ENCODE measurements at regions not wholly inside any gene's neighbourhood (a gene's known extent, or its start where the extent isn't known, plus 50 kb on each side); places are given as distances from the start of the nearest gene placed in this dataset.
A peak's percentile ranks its signal among the peaks of the same experiment; 100 is the strongest.

- intact Hi-C loops (cut with DNase I): no loop called here
- H3K9ac ChIP-seq (ENCODE audit: low read length in 3 of 3): no peak overlapping the region
- FAIRE-seq: no peak
These were observed 80.2 kb downstream of the FZD10 start for GRCh38 chr12:130242506-130242905.

GRCh38 chr12:130245251-130245650 lies 83.0 kb downstream of the FZD10 start:
- FAIRE-seq (no peak), DNase-seq (no peak)
- no peak overlapping the region for H3K27ac ChIP-seq (ENCODE audit: low read depth in 2 of 2, low read length in 2 of 2)
- H3K4me3 ChIP-seq (ENCODE audit: low read length in 3 of 3): no peak overlapping the region
- H3K27me3 ChIP-seq (ENCODE audit: control insufficient read depth, insufficient read depth, low read length): no peaks in the 10 kb centered on the region
- peaks cover 0 to 2% (median 0%) of the 10 kb centered on the region in 3 donors for H3K36me3 ChIP-seq (ENCODE audit: control insufficient read depth in 2 of 3, insufficient read depth in 3 of 3, low read length in 3 of 3)
- peaks cover 0 to 4% (median 0%) of the 10 kb centered on the region in 3 donors for H3K9me3 ChIP-seq (ENCODE audit: control insufficient read depth in 2 of 3, insufficient read depth in 1 of 3, low read length in 3 of 3)
- intact Hi-C loops (cut with DNase I): no loop called here
- no peaks in the 10 kb centered on the region for H3K4me1 ChIP-seq (ENCODE audit: control insufficient read depth in 2 of 3, insufficient read depth in 2 of 3, low read depth in 1 of 3, low read length in 3 of 3)
- no peak overlapping the region for H3K9ac ChIP-seq (ENCODE audit: low read length in 3 of 3)
- no peak for TF ChIP-seq CTCF (IDR thresholded peaks at IDR 0.05; ENCODE audit: borderline replicate concordance, extremely low read depth, insufficient read depth)

More at GRCh38 chr12:130242506-130242905, 80.2 kb downstream of the FZD10 start:
- no peak overlapping the region for H3K27ac ChIP-seq (ENCODE audit: low read depth in 2 of 2, low read length in 2 of 2)
- H3K4me3 ChIP-seq (ENCODE audit: low read length in 3 of 3): no peak overlapping the region
- no peak for DNase-seq
- no peak for TF ChIP-seq CTCF (IDR thresholded peaks at IDR 0.05; ENCODE audit: borderline replicate concordance, extremely low read depth, insufficient read depth)
- no peaks in the 10 kb centered on the region for H3K27me3 ChIP-seq (ENCODE audit: control insufficient read depth, insufficient read depth, low read length)
- no peaks in the 10 kb centered on the region for H3K9me3 ChIP-seq (ENCODE audit: control insufficient read depth in 2 of 3, insufficient read depth in 1 of 3, low read length in 3 of 3)
- H3K36me3 ChIP-seq (ENCODE audit: control insufficient read depth in 2 of 3, insufficient read depth in 3 of 3, low read length in 3 of 3): no peaks in the 10 kb centered on the region
- H3K4me1 ChIP-seq (ENCODE audit: control insufficient read depth in 2 of 3, insufficient read depth in 2 of 3, low read depth in 1 of 3, low read length in 3 of 3): no peaks in the 10 kb centered on the region

- intact Hi-C loops (cut with DNase I): no loop called here
- Histone ChIP-seq H3K27me3 (ENCODE audit: control insufficient read depth, insufficient read depth, low read length) (no peaks in the 10 kb centered on the region), H3K4me3 (ENCODE audit: low read length in 3 of 3) (no peak overlapping the region), H3K36me3 (ENCODE audit: control insufficient read depth in 2 of 3, insufficient read depth in 3 of 3, low read length in 3 of 3) (peaks cover 0 to 2% (median 0%) of the 10 kb centered on the region in 3 donors), H3K4me1 (ENCODE audit: control insufficient read depth in 2 of 3, insufficient read depth in 2 of 3, low read depth in 1 of 3, low read length in 3 of 3) (no peaks in the 10 kb centered on the region), H3K9me3 (ENCODE audit: control insufficient read depth in 2 of 3, insufficient read depth in 1 of 3, low read length in 3 of 3) (peaks cover 0 to 4% (median 0%) of the 10 kb centered on the region in 3 donors), H3K9ac (ENCODE audit: low read length in 3 of 3) (no peak overlapping the region), H3K27ac (ENCODE audit: low read depth in 2 of 2, low read length in 2 of 2) (no peak overlapping the region)
- DNase-seq (no peak), FAIRE-seq (no peak)
- no peak for TF ChIP-seq CTCF (IDR thresholded peaks at IDR 0.05; ENCODE audit: borderline replicate concordance, extremely low read depth, insufficient read depth)
These were observed 84.3 kb downstream of the FZD10 start for GRCh38 chr12:130246560-130246959.

- Histone ChIP-seq H3K9ac (ENCODE audit: low read length in 3 of 3) (no peak overlapping the region), H3K27ac (ENCODE audit: low read depth in 2 of 2, low read length in 2 of 2) (no peak overlapping the region), H3K27me3 (ENCODE audit: control insufficient read depth, insufficient read depth, low read length) (no peaks in the 10 kb centered on the region), H3K4me3 (ENCODE audit: low read length in 3 of 3) (peak overlapping the region in 1 of 3 donors; percentile 28), H3K36me3 (ENCODE audit: control insufficient read depth in 2 of 3, insufficient read depth in 3 of 3, low read length in 3 of 3) (peaks cover 0 to 2% (median 0%) of the 10 kb centered on the region in 3 donors), H3K9me3 (ENCODE audit: control insufficient read depth in 2 of 3, insufficient read depth in 1 of 3, low read length in 3 of 3) (peaks cover 0 to 4% (median 0%) of the 10 kb centered on the region in 3 donors), H3K4me1 (ENCODE audit: control insufficient read depth in 2 of 3, insufficient read depth in 2 of 3, low read depth in 1 of 3, low read length in 3 of 3) (no peaks in the 10 kb centered on the region)
- intact Hi-C loops (cut with DNase I): no loop called here
- FAIRE-seq (no peak), DNase-seq (no peak)
- no peak for TF ChIP-seq CTCF (IDR thresholded peaks at IDR 0.05; ENCODE audit: borderline replicate concordance, extremely low read depth, insufficient read depth)
These were observed 85.5 kb downstream of the FZD10 start for GRCh38 chr12:130247634-130248237.
